ENCODE measurements at regions not wholly inside any gene's neighbourhood (a gene's known extent, or its start where the extent isn't known, plus 50 kb on each side); places are given as distances from the start of the nearest gene placed in this dataset.

DNA sequence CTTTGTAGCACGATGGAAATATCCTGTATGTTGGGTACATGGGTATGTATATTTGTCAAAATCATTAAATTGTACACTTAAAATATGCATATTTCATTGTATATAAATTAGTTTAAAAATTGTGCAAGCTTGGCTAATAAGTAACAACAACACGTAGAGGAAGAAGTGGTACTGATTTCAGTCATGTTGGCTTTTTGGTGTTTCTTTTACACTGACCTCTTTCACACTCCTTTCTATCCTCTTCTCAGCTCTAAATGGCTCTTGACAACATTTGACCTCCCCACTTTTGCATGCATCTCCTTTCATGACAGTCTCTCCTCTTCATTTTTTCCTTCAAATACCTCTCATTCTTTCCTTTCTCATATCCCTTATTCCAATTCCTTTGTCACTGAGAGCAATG is 801.4 kb upstream of the ZEB2 start:
- H3K27me3 ChIP-seq = no peaks in the 10 kb centered on the region
- DNase-seq (ENCODE audit: low read depth in 1 of 2, low spot score in 1 of 2) = no peak
- no peak overlapping the region for H3K4me3 ChIP-seq
- TF ChIP-seq, protein P1, sequence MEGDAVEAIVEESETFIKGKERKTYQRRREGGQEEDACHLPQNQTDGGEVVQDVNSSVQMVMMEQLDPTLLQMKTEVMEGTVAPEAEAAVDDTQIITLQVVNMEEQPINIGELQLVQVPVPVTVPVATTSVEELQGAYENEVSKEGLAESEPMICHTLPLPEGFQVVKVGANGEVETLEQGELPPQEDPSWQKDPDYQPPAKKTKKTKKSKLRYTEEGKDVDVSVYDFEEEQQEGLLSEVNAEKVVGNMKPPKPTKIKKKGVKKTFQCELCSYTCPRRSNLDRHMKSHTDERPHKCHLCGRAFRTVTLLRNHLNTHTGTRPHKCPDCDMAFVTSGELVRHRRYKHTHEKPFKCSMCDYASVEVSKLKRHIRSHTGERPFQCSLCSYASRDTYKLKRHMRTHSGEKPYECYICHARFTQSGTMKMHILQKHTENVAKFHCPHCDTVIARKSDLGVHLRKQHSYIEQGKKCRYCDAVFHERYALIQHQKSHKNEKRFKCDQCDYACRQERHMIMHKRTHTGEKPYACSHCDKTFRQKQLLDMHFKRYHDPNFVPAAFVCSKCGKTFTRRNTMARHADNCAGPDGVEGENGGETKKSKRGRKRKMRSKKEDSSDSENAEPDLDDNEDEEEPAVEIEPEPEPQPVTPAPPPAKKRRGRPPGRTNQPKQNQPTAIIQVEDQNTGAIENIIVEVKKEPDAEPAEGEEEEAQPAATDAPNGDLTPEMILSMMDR (IDR thresholded peaks at IDR 0.05; ENCODE audit: low read depth, low read length) = no peak
- no peaks in the 10 kb centered on the region for H3K36me3 ChIP-seq
- no peaks in the 10 kb centered on the region for H3K4me1 ChIP-seq (ENCODE audit: low read depth)
- no peaks in the 10 kb centered on the region for H3K9me3 ChIP-seq (ENCODE audit: low read depth)
- H3K27ac ChIP-seq = no peak overlapping the region

GRCh38 chr2:145316496-145316895 is 796.6 kb upstream of the ZEB2 start:
- H3K27me3 ChIP-seq = no peaks in the 10 kb centered on the region
- no peak overlapping the region for H3K27ac ChIP-seq
- H3K4me1 ChIP-seq (ENCODE audit: low read depth) = no peaks in the 10 kb centered on the region
- TF ChIP-seq, protein P1 (IDR thresholded peaks at IDR 0.05; ENCODE audit: low read depth, low read length) = no peak
- no peak overlapping the region for H3K4me3 ChIP-seq
- H3K36me3 ChIP-seq = no peaks in the 10 kb centered on the region
- DNase-seq (ENCODE audit: low read depth in 1 of 2, low spot score in 1 of 2) = no peak
- no peaks in the 10 kb centered on the region for H3K9me3 ChIP-seq (ENCODE audit: low read depth)

- TF ChIP-seq, protein P1 (IDR thresholded peaks at IDR 0.05; ENCODE audit: low read depth, low read length) = no peak
- no peaks in the 10 kb centered on the region for H3K4me1 ChIP-seq (ENCODE audit: low read depth)
Observed at GRCh38 chr2:145315053-145315452, 795.1 kb upstream of the ZEB2 start.

GRCh38 chr2:145314119-145314633 is 794.3 kb upstream of the ZEB2 start:
- TF ChIP-seq, protein P1 (IDR thresholded peaks at IDR 0.05; ENCODE audit: low read depth, low read length) = no peak
- Histone ChIP-seq H3K4me3 (no peak overlapping the region), H3K36me3 (no peaks in the 10 kb centered on the region), H3K27me3 (no peaks in the 10 kb centered on the region), H3K27ac (no peak overlapping the region), H3K4me1 (ENCODE audit: low read depth) (no peaks in the 10 kb centered on the region), H3K9me3 (ENCODE audit: low read depth) (no peaks in the 10 kb centered on the region)
- DNase-seq (ENCODE audit: low read depth in 1 of 2, low spot score in 1 of 2) = no peak

More at GRCh38 chr2:145315053-145315452, 795.1 kb upstream of the ZEB2 start:
- Histone ChIP-seq H3K36me3 (no peaks in the 10 kb centered on the region), H3K9me3 (ENCODE audit: low read depth) (no peaks in the 10 kb centered on the region), H3K4me3 (no peak overlapping the region), H3K27ac (no peak overlapping the region), H3K27me3 (no peaks in the 10 kb centered on the region)
- DNase-seq (ENCODE audit: low read depth in 1 of 2, low spot score in 1 of 2) = no peak

GRCh38 chr2:145305889-145306288 is 786.0 kb upstream of the ZEB2 start:
- no peak for DNase-seq (ENCODE audit: low read depth in 1 of 2, low spot score in 1 of 2)
- TF ChIP-seq, protein P1 (IDR thresholded peaks at IDR 0.05; ENCODE audit: low read depth, low read length) = no peak

GRCh38 chr2:145304501-145304900 is 784.6 kb upstream of the ZEB2 start:
- H3K9me3 ChIP-seq (ENCODE audit: low read depth) = no peaks in the 10 kb centered on the region
- H3K4me1 ChIP-seq (ENCODE audit: low read depth) = no peaks in the 10 kb centered on the region
- H3K27me3 ChIP-seq = no peaks in the 10 kb centered on the region
- TF ChIP-seq, protein P1 (IDR thresholded peaks at IDR 0.05; ENCODE audit: low read depth, low read length) = no peak
- H3K27ac ChIP-seq = no peak overlapping the region
- DNase-seq (ENCODE audit: low read depth in 1 of 2, low spot score in 1 of 2) = no peak
- H3K4me3 ChIP-seq = no peak overlapping the region
- H3K36me3 ChIP-seq = no peaks in the 10 kb centered on the region

More at GRCh38 chr2:145305889-145306288, 786.0 kb upstream of the ZEB2 start:
- H3K36me3 ChIP-seq = no peaks in the 10 kb centered on the region
- H3K4me1 ChIP-seq (ENCODE audit: low read depth) = no peaks in the 10 kb centered on the region
- H3K9me3 ChIP-seq (ENCODE audit: low read depth) = no peaks in the 10 kb centered on the region
- H3K27me3 ChIP-seq = no peaks in the 10 kb centered on the region
- no peak overlapping the region for H3K4me3 ChIP-seq
- H3K27ac ChIP-seq = no peak overlapping the region
